Islet precursor cell (in vitro differentiated cells): ENCODE measurements at regions not wholly inside any gene's neighbourhood (a gene's known extent, or its start where the extent isn't known, plus 50 kb on each side); places are given as distances from the start of the nearest gene placed in this dataset.
"Not testable (repeated sequence)": the region's sequence is repeated elsewhere in the genome, so short reads cannot be mapped to it uniquely, and the experiment has no call there.

Experiments used
- DNase-seq: peaks from one replicate; pipeline ENCODE4 v3.0.0-alpha.2; 2018

GRCh38 chr7:1620176-1620575 is 49.9 kb upstream of the ELFN1 start:
- not testable (repeated sequence) for DNase-seq

- peak; percentile 40 for DNase-seq
Observed at GRCh38 chr7:1619152-1620079, 49.6 kb upstream of the PSMG3 start.
